ENCODE measurements at regions not wholly inside any gene's neighbourhood (a gene's known extent, or its start where the extent isn't known, plus 50 kb on each side); places are given as distances from the start of the nearest gene placed in this dataset.

DNA sequence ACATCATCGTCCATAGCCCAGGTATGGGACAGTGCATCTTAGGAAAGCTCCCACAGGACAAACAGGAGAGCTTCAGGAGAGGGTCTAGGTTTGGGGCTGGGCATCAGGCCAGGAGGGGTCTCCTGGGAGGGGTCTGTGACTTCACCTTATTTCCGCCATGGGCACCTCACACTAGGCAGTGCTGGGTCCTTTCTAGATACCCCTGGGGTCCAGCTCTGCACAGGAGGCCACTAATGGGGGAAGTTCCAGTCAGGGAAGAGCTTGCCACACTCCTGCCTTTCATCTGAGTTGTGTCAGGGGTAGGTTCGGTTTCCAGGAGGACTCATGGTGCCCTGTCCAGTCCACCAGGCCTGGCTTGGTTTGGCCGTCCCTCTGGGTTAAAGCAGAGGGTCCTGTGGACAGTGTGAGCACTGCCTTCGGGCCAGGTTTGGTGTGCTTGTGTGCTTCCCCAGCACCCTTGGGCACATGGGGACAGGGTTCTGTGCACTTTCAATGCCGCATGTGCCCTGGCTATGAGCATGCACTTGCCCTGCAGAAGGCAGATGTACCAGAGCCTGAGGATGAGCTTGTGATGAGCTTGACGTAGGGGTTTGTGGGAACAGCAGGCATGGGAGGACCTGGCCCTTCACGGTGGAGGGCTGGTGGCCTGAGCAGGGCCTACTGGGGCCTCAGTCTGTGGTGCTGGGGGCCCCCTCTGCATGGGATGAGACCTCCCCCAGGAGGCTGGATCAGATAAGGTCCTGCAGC, 377.7 kb upstream of the NUPR2 start (continued):
- TF ChIP-seq ASH2L (IDR thresholded peaks at IDR 0.05; ENCODE audit: low read length) (no peak), GABPA (IDR thresholded peaks at IDR 0.05; ENCODE audit: borderline replicate concordance, insufficient read depth, low read length) (no peak), TCF12 (IDR thresholded peaks at IDR 0.05; ENCODE audit: low read depth, low read length) (no peak), CBX5 (IDR thresholded peaks at IDR 0.05; ENCODE audit: low read depth, low read length) (no peak)

Data from H1 (cell line).